DMS79 treated with DMSO at 0.1 percent for 48 hours (cell line): ENCODE measurements at regions not wholly inside any gene's neighbourhood (a gene's known extent, or its start where the extent isn't known, plus 50 kb on each side); places are given as distances from the start of the nearest gene placed in this dataset.

Experiments used
- DNase-seq: peaks from one replicate; lab custom pipeline; 2025; lab: John Stamatoyannopoulos, UW

DNA sequence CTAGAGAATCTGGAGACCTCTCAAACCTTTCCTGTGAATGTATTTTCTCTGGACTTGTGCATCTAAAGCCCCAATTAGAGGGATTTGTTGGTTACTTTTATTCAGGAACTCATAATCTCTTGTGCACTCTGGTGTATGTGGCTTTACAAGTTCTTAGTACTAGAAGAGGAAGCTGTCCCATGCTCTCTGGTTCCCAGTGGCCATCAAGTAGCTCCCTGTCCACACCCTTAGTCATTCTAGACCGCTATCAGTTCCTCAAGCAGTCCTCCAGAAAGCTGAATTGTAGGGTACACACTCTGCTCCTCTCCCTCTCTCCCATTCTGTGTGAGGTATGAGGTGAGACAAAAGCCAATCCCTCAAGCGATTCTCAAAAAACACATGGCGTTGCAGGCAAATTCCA lies 470.3 kb downstream of the PTPRC start:
- no peak for DNase-seq

DNA sequence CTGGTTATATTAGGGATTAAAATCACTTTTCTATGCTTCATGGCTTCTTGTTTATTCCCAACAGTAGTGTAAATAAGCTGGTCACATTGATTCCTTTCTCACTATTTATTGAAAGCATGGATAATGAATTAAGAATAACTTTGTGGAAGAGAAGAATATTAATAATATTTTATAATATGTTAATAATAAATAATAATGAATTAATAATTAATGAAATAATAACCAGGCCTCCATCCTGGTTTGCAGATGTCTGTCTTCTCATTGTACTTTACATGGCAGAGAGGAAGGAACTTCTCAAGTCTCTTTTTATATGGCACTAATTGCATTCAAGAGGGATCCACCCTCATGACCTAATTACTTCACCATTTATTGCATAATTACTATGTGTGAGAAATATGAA lies 473.5 kb downstream of the PTPRC start:
- DNase-seq: no peak

DNA sequence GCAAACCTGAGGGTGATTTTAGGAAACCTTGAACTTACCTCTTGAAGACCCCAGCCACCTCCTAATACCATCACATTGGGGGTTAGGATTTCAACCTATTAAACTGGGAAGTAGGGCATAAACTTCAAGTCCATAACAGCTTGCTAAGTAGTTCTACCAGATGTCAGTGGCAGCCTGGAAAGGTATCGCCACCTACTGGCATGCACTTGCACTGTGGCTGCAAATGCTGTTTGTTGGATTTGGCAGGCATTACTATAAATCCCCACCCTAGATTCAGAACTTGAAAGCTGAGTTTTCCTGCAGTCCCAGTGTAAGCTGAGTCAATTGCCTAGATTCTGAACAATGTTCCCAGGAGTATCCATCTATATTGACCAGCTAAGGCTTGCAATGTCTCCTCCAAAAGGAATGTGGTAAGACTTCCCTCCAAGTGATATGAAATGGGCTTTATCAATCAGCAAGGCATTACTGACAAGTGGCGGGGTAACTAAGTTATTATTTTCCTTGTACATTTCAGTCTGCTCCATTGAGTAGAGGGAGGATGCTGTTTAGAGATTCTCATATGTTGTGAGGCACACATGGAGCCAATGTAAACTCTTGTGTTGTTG lies 474.5 kb downstream of the PTPRC start:
- DNase-seq: no peak

DNA sequence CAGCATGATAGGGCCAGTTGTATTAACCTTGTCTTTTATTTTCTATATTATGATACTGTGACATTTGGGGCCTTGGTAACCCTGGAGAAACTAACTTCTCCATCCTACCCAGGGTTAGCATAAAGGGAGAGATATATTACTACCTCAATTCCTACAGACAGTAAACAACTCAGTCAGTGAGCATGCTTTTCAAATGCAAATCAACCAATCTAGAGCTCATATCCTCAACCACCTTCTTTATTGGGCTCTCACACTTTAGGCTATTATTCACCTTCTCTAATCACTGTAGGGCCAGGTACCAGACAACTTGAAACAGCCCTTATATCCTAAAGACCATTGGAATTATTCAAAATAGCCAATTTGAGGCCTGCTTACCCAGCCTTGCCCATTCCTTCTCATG lies 477.6 kb downstream of the PTPRC start:
- DNase-seq: no peak

DNA sequence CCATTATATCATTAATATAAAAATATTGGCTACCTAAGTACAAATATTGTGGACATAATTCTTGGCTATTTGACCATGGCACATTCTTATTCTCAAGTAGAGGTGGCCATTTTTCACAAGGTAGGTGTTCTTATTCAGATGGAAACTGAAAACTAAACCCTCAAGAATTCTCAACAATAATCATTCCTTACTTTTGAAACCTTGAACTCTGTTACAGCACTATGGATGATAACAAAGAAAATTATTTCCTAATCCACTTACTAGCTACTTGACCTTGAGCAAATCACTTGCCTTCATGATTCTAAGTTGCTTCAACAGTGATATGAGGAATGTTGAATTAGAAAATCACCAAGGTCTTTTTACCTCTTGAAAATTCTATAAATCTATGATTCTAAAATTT lies 482.2 kb downstream of the PTPRC start:
- DNase-seq: no peak

DNA sequence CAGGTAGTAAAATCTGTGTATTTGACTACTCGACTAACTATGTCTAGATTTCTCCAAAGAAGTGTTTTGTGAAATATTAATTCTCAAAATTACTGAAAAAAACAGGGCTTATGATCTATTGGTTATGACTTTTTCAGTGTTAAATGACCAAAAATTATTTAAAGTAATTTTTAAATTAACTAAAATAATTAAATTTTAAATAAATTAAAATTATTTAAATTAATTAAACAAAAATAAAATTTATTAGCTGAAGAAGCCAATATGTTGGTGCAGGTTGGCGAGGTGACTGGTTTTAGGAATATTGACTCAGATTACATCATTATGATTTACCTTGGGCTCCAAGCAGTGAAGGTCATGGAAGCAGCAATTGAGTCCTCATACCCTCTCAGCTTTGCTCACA lies 483.2 kb downstream of the PTPRC start:
- no peak for DNase-seq

DNA sequence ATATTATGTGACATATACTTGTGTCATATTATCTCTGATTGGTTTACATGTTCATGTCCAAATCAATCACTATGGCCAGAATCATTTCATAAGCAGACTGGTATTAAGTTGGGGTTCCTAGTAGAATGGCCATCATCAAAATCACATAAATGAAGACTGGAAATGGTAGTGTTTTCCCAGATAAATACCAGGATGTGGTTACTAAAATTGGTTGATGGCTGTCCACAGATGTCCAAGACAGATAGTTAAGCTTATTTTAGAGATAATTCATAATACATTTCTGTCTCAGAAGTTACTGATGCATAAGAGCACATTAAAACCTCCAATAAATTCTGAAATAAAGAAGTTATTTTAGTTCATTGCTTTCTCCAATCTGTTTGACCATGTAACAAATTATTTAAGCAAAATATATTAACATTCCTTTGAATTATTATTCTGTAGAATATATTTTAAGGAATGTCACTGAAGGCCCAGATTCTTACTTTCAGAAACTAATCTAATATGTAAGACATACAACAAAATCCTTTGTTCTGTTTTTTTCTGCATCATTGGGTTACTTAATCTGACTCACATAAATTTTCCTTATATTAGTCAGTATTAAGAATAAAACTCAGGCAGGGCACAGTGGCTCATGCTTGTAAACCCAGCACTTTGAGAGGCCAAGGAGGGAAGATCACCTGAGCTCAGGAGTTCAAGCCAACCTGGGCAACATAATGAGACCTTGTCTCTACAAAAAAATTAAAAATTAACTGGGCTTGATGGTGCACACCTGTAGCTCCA lies 483.9 kb downstream of the PTPRC start:
- no peak for DNase-seq

DNA sequence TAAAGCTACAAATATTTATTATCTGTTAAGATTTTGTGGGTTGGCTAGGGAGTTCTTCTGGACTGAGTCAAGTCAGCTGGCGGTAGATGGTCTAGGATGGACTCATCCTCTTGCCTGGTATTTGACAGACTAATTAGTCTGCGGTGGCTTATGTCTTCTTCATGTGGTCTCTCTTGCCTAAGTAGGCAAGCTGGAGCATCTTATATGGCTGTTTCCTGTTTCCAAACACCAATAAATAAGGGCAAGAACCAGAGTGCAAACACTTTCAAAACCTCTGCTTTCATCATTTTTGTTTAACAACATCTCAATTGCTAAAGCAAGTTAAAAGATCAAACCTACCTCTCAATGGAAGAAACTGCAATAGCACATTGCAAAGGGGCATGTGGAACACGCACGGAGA lies 484.8 kb downstream of the PTPRC start:
- no peak for DNase-seq

DNA sequence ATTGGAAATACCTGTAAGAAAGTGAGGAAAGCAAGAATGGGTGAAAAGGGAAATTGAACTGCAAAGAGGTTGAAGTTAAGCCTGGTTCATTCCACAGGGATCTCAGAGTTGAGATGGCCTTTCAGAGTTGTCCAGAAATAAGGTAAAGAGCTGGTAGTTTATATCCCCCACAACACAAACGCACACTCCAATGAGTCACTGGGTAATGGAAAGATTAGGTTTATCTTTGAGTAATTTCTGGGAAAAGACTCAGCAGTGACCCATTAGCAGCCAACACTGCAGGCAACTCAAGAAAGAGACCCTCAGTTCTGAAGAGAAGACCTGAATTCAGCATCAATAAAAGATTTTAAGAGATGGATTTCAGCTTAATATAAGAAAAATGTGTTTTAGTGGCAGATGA lies 485.5 kb downstream of the PTPRC start:
- DNase-seq: no peak

DNA sequence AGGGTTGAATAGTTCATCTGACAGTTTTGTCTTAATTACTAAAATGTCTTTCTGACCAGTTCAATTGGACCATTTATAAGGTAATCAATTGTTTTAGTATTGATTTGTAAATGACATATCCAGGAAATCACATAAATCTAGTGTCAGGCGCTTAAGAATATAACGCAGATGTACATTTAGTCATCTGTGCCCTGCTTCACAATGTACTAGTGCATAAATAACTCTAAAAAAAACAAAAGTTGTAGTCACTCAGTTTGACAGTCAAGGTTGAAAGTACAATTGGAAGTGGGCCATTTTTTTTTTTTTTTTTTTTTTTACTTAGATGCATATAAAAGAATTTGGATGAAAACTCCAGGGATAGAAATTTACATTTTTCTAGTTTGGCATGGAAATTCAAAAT lies 490.4 kb downstream of the PTPRC start:
- DNase-seq: no peak

DNA sequence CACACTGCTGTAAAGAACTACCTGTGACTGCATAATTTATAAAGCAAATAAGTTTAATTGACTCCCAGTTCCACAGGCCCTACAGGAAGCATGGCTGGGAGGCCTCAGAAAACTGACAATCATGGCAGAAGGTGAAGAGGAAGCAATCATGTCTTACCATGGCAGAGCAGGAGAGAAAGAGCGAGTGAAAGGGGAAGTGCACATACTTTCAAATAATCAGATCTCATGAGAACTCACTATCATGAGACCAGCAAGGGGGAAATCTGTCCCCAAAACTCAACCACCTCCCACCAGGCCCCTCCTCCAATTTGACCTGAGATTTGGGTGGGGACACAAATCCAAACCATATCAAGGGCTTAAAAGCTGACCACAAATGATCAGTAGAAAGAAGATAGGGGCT lies 493.2 kb downstream of the PTPRC start:
- DNase-seq: no peak

DNA sequence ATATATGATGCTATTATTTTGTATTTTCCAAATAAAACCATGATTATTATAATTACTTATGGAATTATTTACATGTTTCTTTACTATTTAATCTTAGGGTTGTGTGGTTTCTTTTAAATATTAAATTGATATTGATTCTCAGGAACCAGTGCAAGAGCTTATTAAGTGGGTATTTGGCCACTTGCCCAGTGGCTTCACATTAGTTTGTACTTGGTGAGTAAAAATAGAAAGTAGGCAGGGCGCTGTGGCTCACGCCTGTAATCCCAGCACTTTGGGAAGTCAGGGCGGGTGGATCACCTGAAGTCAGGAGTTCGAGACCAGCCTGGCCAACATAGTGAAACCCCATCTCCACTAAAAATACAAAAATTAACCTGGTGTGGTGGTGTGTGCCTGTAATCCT lies 497.1 kb downstream of the PTPRC start:
- DNase-seq: no peak

DNA sequence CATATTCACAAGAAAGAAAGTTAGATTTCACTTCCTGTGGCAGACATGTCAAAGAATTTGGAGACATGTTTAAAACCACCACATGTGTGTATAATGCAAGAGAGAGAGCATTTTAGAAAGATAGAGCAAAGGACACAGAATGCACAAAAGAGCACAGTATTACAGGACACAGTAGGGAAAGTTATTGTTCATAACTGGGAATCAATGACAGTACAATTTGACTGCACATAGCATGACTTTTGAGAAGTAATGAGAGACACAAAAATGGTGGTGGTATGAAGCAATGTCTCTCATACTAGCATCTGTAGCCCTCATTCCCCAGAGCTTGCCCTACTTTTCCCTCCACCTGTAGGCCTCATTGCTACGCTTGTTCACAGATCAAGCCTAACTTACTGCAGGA lies 499.2 kb downstream of the PTPRC start:
- DNase-seq: no peak

DNA sequence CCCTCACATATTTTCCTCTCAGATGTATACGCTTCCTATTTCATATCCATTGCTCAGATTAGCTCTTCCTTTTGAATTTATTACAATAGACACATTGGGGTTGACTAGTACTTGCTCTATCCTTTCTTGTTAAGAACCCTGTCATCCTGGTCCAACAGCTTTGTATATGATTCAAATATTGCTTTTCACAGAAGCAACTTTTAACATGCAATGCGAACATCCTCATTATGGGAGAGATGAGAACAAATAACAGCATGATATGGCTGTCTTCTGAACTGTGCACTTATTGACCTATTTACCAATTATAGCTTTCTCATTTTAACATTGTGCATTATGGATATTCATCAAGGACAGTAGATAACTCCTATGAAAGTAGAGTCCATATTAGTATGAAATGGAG lies 510.8 kb downstream of the PTPRC start:
- DNase-seq: no peak

DNA sequence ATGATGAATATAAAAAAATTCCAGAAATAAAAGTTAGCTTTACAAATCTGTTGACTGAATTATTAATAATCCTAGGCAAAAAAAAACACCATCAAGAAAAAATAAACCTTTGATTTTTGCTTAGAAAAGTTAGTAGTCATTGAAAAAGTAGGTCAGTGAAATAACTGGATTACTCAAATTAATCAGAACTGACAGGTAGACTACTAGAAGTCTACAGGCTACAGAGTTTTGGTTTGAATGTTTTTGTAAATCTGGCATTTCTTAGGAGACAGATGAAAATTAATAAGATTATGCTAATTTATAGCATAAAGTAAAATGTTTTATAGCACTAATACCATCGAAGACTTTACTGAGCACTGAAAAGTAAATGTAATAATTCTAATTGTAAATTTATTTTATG lies 511.9 kb downstream of the PTPRC start:
- no peak for DNase-seq

DNA sequence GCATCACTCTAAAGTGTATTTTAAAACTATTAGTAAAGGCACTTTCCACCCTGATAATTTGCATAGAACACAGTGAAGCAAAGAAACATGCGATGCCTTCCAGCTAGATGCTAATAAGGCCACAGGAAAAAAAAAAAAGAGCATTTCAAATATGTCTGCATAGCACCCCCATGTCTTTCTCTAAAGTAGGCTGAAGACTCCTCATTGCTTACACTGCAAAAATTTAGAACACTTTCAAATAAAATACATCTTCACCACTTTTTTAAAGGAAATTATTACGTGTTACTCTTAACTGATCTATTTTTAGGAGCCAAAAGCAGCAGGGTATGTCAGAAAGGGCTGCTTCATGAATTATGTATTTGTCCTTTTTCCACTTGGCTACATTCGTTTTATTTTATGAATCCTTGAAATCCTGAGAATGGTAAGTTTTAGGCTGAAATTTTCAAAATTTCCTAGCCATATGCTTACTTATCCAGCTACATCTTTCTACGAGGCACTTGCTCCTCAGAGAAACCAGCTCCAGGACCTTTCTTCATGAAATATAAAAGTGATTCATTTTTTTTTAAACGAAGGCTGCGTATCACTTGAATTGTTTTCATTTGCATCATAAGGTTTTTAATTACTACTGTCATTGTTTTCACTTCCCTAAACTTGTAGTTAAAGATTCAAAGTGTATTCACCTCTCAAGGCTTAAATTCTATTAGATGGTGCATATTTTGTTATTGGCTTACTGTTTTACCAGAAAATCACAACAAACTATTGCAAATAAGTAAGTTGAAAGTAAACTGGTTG lies 513.0 kb downstream of the PTPRC start:
- DNase-seq: no peak

DNA sequence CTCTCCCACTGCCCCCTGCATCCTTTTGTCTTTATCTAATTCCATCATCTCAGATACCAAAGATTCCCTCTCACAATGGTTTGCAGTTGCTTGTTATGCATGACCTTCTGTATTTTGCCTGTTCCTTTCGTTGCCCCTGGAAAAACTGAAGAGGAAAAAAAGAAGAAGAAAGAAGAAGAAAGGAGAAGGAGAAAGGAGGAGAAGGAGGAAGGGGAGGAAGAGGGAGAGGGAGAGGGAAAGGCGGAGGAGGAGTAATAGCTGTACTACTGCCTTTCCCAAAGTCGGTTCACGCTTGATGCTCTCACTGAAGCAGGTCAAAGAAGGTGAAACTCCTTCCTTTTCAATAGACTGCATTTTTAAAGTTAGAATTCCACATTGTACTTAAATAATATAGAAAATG lies 513.8 kb downstream of the PTPRC start:
- no peak for DNase-seq

DNA sequence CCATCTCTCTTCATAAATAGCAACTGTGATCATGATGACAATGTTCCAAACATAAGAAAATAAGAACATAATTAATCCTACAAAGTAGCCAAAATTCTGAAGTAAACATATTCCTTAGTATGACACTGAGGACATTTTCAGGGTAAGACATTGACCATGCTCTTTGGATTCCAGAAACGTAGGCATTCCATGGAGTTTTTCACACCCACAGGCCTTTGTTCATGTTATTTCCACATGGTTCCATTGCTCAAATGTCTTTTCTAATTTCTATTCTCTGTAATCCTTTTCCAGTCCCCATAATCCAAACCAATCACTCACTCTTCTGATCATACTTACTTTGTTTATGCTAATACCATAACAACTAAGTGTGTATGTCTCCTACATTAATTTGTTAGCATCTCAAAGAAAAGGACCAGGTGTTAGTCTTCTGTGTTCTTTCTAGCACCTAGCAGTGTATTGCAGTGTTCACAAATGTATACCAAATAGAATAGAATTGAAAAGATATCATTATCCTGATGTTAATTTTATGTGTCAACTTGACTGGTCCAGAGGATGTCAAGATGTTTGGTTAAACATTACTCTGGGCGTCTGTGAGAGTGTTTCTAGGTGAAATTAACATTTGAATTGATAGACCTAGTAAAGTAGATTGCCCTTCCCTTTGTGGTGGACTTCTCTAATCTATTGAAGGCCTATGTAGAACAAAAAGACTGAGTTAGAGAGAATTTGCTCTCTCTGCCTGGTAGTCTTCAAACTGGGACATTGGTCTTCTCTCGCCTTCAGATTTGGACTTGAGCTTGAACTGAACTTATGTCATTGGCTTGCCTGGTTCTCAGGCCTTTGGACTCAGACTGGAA lies 516.6 kb downstream of the PTPRC start:
- DNase-seq: no peak

DNA sequence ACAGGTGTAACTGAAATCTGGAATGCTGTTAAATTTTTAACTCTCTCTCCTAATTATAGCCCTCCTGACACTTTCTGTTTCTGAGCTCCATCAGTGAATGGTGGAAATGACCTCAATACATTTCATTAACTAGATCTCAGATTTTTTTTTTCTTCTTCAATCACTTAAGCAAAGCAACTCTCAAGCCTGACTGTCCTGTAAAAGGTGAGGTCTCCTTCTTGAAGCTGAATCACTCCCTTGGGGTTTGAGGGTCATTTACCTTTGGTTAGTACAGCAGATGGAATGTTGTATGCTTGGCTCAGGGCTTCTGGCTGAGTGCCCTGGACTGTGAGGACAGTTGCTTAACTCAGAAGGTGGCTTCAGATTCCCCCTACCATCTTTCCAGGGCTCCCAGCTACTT lies 518.7 kb downstream of the PTPRC start:
- DNase-seq: no peak

DNA sequence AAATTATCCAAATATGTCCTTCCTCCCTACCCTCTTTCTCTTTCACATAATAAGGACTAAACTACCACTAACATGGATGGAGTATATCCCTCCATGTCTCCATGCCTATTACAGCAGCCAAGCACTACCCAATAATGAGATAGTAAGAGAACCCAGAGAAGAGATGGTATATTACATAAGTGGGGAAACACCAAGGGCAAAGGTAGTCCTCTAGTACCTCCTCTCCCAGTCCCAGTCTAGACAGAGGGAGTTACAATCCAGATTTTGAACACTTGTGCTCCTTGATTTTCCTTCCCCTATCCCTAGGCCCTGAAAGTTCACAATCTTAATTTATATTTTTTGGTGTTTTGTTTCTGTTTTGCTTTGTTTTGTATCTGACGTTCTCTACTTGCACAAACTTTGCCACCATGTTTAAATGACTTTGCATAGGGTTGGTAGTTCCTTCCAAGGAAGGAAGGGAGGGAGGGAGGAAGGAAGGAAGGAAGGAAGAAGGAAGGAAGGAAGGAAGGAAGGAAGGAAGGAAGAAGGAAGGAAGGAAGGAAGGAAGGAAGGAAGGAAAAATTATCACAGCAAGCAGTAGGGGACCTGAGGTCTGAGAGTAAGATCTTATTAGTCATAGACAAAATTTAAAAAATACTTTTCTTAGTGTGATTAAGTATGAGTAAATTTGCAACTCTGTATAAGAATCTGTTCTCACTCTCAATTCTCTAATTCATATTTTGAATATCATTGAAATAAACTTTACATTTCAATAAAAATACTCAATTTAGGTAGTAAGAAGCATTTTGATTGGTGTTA lies 521.9 kb downstream of the PTPRC start:
- no peak for DNase-seq

DNA sequence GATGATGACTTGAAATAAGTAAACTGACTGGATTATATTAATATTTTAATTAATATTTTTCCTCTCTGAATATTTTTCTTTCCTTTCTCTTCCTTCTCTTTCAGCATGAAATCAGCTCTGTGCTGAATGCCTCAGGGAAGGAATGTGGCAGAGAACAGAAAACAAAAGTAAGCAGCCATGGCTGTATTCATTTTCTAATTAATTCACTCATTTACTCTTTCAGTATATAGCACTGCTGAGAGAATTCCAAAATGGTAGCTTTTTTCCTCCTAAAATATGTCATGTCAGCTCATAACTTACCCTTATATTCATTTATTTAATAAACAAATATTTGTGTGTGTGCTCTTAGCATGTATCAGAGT lies 522.5 kb downstream of the PTPRC start:
- DNase-seq: no peak
